RWPE2 (cell line): ENCODE measurements at regions not wholly inside any gene's neighbourhood (a gene's known extent, or its start where the extent isn't known, plus 50 kb on each side); places are given as distances from the start of the nearest gene placed in this dataset.

Source experiments
- ATAC-seq: fragments of 200-7000 bp; cut with Tn5 transposase; 3 replicates; pipeline ENCODE4 v1.9.1; 2021; ENCODE audit warnings: low read depth
- DNase-seq: peaks from one replicate; pipeline ENCODE4 v3.0.0-alpha.2; 2020; ENCODE audit warnings: low spot score
- H3K27ac ChIP-seq: fragments of 450-650 bp; 2 replicates; pipeline ENCODE4 v1.5.1; 2017; ENCODE audit warnings: mild to moderate bottlenecking; ENCODE audit not compliant: poor library complexity, severe bottlenecking
- H3K27me3 ChIP-seq: fragments of 250-450 bp; sonication (Bioruptor Pico); 2 replicates; pipeline ENCODE4 v1.5.1; 2021; ENCODE audit warnings: mild to moderate bottlenecking, moderate library complexity; ENCODE audit not compliant: insufficient read depth, poor library complexity, severe bottlenecking
- H3K36me3 ChIP-seq: fragments of 250-450 bp; sonication (Bioruptor Pico); 2 replicates; pipeline ENCODE4 v1.5.1; 2020; ENCODE audit warnings: low read depth, mild to moderate bottlenecking, moderate library complexity
- H3K4me1 ChIP-seq: fragments of 250-450 bp; sonication (Bioruptor Pico); 2 replicates; pipeline ENCODE4 v1.5.1; 2021; ENCODE audit warnings: mild to moderate bottlenecking, moderate library complexity; ENCODE audit not compliant: insufficient read depth, poor library complexity, severe bottlenecking
- H3K4me3 ChIP-seq: fragments of 250-450 bp; sonication (Bioruptor Pico); 2 replicates; pipeline ENCODE4 v1.5.1; 2021; ENCODE audit warnings: mild to moderate bottlenecking, moderate library complexity; ENCODE audit not compliant: severe bottlenecking
- H3K9me3 ChIP-seq: fragments of 250-450 bp; sonication (Bioruptor Pico); 2 replicates; pipeline ENCODE4 v1.5.1; 2021; ENCODE audit warnings: mild to moderate bottlenecking, moderate library complexity; ENCODE audit not compliant: severe bottlenecking
- CTCF ChIP-seq: fragments of 450-650 bp; IDR thresholded peaks from one replicate; pipeline ENCODE4 v1.5.1; 2017; ENCODE audit warnings: mild to moderate bottlenecking, moderate library complexity; ENCODE audit not compliant: poor library complexity, severe bottlenecking

- DNase-seq (no peak), ATAC-seq (no peak)
- Histone ChIP-seq H3K4me3 (no peak overlapping the region), H3K4me1 (no peaks in the 10 kb centered on the region), H3K27me3 (peaks cover 3% of the 10 kb centered on the region), H3K27ac (no peak overlapping the region), H3K9me3 (no peaks in the 10 kb centered on the region), H3K36me3 (no peaks in the 10 kb centered on the region)
- TF ChIP-seq CTCF = no peak
Observed at GRCh38 chr14:76264384-76264783, 111.6 kb upstream of the ESRRB start.

- Histone ChIP-seq H3K4me3 (peak overlapping the region; percentile 27), H3K27ac (no peak overlapping the region), H3K9me3 (no peaks in the 10 kb centered on the region), H3K27me3 (peaks cover 3% of the 10 kb centered on the region), H3K4me1 (no peaks in the 10 kb centered on the region), H3K36me3 (no peaks in the 10 kb centered on the region)
- no peak for TF ChIP-seq CTCF
- ATAC-seq (peak; percentile 63), DNase-seq (no peak)
Observed at GRCh38 chr14:76267322-76268046, 108.5 kb upstream of the ESRRB start.

GRCh38 chr14:76268047-76268431 is 107.9 kb upstream of the ESRRB start:
- TF ChIP-seq CTCF = no peak
- no peak for DNase-seq
- Histone ChIP-seq H3K4me3 (peak overlapping the region; percentile 27), H3K27ac (no peak overlapping the region), H3K4me1 (no peaks in the 10 kb centered on the region), H3K9me3 (no peaks in the 10 kb centered on the region), H3K27me3 (peaks cover 3% of the 10 kb centered on the region), H3K36me3 (no peaks in the 10 kb centered on the region)
- ATAC-seq = peak; percentile 39; the same call in 1 of the 3 replicates

GRCh38 chr14:76268700-76269099 is 107.2 kb upstream of the ESRRB start:
- DNase-seq = no peak
- peaks cover 3% of the 10 kb centered on the region for H3K27me3 ChIP-seq
- H3K9me3 ChIP-seq = no peaks in the 10 kb centered on the region
- ATAC-seq = no peak
- TF ChIP-seq CTCF = no peak
- no peaks in the 10 kb centered on the region for H3K4me1 ChIP-seq
- H3K36me3 ChIP-seq = no peaks in the 10 kb centered on the region
- H3K27ac ChIP-seq = no peak overlapping the region
- H3K4me3 ChIP-seq = no peak overlapping the region

- H3K4me3 ChIP-seq = no peak overlapping the region
- no peaks in the 10 kb centered on the region for H3K4me1 ChIP-seq
- H3K9me3 ChIP-seq = no peaks in the 10 kb centered on the region
- no peak for TF ChIP-seq CTCF
- H3K27me3 ChIP-seq = peaks cover 3% of the 10 kb centered on the region
- H3K36me3 ChIP-seq = no peaks in the 10 kb centered on the region
- DNase-seq = no peak
- no peak overlapping the region for H3K27ac ChIP-seq
- no peak for ATAC-seq
Observed at GRCh38 chr14:76271041-76271755, 104.7 kb upstream of the ESRRB start.
